SHP77 treated with DMSO at 0.1 percent for 48 hours (cell line): ENCODE measurements at regions not wholly inside any gene's neighbourhood (a gene's known extent, or its start where the extent isn't known, plus 50 kb on each side); places are given as distances from the start of the nearest gene placed in this dataset.

Source experiments
- DNase-seq: peaks from one replicate; lab custom pipeline; 2025; lab: John Stamatoyannopoulos, UW

- DNase-seq, result no peak
Observed at GRCh38 chr3:46113608-46114007, 86.3 kb upstream of the XCR1 start.

GRCh38 chr3:46112984-46113383 lies 85.7 kb upstream of the XCR1 start:
- no peak for DNase-seq

GRCh38 chr3:46112296-46112695 lies 85.0 kb upstream of the XCR1 start:
- DNase-seq, result no peak

DNA sequence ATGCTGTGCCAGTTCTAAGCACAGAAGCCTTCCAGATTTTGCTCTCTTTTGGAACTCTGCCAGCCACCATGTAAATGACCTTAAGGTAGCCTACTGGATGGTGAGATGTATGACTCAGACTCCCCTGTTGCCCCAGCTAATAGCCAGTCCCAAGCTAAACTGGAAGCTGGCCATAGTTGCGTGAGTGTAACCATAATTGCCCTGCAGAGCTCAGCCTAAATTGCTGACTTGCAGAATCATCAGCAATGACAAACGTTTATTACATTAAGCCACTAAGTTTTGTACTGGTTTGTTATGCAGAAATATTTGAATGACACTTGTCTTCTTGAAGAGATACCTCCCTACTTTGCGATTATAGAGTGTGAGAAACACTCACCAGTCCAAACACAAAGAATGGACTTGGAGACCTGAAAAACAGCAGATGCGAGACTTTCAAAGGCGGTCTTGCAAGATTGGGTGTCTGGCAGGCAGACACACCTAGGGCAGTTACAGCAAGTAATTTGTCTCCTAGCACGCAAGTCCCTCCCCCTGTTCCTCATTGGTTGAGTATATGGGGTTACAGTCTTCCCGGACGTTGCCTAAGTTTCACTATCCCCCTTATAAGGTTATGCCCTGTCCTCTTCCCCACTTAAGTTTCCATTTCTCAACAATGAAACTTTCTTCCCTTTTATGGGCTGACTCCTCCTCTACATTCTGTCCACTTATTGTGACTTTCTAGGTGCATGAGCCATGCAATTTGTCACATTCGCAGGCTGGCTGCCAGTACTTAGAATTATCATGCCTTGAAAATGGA lies 83.6 kb upstream of the XCR1 start:
- no peak for DNase-seq

GRCh38 chr3:46107682-46108081 lies 80.4 kb upstream of the XCR1 start:
- DNase-seq, result no peak

GRCh38 chr3:46105306-46105919 lies 78.1 kb upstream of the XCR1 start:
- DNase-seq, result no peak

- DNase-seq, result no peak
Observed at GRCh38 chr3:46104706-46105105, 77.4 kb upstream of the XCR1 start.

DNA sequence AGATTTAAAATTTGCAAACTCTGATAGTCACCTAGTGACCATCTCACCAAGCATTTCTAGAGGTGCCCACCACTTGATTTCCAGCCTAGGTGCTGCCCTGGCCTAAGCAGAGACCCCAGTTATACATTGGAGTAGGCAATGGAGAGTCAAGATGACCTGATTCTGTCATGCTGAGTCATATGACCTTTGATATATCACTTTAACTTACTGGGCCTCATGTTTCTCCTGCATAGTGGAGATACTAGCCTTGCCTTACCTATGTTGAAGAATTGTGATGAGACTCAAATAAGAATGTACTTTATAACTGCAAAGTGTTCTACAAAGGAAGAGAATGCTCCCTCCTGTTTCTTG lies 75.5 kb upstream of the XCR1 start:
- no peak for DNase-seq

DNA sequence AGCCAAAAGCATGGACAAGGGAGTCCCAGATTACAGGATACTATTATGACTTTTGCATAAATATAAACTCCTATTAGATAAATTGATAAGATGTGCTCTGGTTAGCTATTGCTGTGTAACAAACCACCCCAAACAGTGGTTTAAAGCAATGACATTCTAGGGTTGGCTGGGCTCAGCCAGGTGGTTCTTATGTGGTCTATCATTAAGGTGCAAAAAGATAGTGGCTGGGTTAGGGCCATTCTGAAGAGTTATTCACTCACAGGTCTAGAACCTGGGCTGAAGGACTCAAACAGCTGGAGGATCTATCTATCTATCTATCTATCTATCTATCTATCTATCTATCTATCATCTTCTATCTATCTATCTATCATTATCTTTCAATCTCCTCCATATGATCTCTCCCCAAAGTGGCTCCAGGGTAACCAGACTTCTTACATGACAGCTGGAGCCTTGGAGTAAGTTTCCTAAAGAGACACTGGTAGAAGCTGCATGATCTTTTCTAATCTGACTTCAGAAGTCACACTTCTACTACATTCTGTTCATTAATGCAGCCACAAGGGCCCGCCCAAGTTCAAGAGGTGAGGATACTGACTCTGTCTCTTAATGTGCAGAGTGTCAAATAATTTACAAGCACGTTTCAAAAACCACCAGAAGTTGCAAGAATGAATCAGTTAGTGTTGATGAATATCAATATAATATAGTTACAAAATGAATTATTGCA lies 74.9 kb upstream of the XCR1 start:
- DNase-seq, result no peak

DNA sequence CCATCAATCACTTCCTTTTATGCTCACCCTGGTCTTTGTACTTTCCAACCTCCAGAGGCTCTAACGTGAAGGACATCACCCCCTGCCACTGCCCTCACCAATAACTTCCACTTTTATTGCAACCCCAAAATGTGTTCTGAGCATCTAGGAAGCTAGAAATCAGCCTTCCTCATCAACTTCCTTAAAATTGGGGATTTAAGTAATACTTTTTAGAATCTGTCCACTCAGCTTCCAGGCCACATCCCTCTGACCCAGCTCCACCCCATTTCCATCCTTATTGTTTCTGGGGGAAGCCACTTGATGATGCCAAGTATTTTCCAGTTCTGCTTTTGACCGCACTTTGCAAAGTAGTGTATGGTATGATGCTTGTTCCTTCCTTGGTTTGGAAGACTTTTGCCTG lies 73.5 kb upstream of the XCR1 start:
- no peak for DNase-seq

GRCh38 chr3:46098319-46098761 lies 71.1 kb upstream of the XCR1 start:
- no peak for DNase-seq

DNA sequence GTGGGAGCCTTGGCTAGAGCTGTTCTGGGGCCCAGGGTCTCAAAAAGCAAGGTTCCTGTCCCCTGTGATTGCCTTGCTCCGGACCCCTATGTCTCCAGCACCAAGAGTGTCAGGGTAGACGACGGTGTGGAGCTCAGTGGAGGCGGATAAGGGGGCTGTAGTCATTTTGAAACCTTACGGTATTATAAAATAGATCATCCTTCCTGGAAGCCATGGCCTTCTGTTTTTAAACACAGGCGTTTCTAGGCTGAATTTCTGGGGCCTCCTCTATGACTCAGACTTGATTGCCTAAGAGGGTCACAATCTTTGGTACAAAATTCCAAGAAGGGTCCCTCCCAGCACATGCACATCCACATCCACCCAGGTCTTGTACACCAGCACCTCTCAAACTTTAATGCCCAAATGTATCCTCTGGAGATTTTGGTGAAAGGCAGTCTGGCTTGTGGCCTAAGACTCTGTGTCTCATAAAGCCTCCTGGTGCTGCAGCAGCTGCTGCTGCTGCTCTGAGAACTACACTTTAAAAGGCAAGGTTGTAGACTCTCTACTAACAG lies 70.5 kb upstream of the XCR1 start:
- DNase-seq, result no peak

DNA sequence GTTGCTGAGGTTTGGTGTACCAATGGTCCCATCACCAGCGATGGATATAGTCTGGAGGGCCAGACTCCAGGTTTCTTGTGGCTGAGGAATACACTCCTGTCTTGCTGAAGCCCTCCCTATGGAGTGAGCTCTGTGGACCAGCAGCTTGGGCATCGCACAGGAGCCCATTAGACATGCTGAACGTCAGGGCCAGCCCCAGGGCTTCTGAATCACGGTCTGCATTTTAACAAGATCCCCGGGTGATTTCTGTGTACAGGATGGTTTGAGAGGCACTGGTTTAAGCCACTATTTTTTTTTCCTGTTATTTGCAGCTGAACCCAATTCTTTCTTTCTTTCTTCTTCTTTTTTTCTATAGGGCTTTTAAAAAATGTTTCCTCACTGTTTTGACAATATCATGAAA lies 69.5 kb upstream of the XCR1 start:
- no peak for DNase-seq

- DNase-seq, result no peak
Observed at GRCh38 chr3:46096336-46096735, 69.1 kb upstream of the XCR1 start.

DNA sequence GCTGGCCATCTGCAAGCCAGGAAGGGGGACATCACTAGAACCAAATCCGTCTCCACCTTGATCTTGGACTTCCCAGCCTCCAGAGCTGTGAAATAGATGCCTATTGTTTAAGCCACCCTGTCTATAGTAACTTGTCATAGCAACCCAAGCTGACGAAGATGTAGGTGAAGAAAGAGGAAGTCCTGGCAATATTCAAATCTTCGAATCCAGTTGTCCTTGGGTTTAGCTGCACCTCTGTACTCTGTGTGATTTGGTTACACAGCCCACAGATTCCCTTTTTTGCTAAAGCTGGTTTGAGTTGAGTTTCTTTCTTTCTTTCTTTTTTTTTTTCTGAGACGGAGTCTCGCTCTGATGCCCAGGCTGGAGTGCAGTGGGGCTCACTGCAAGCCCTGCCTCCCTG lies 68.0 kb upstream of the XCR1 start:
- DNase-seq, result no peak

- DNase-seq, result no peak
Observed at GRCh38 chr3:46094506-46094905, 67.2 kb upstream of the XCR1 start.

DNA sequence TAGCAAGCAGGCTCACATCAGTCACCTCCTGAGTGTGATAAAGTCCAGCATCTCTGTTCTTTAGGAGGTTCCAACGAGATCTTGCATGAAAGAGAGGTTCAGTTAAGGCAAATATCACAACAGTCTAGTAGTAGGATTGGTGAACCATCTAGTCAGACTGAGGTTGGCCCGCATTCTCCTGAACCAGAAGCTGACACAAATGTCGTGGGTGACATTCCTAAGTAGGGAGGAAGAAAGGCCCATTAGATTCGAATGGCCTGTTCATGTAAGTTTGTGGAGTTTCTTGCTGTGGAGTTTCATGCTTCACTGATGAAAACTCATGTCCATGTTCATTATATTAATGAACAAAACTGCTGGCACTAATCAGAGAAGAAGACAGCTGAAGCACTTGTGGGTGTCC lies 66.7 kb upstream of the XCR1 start:
- DNase-seq, result no peak

- no peak for DNase-seq
Observed at GRCh38 chr3:46093327-46093942, 66.2 kb upstream of the XCR1 start.

GRCh38 chr3:46092702-46093080 lies 65.4 kb upstream of the XCR1 start:
- no peak for DNase-seq

- no peak for DNase-seq
Observed at GRCh38 chr3:46091741-46092701, 64.7 kb upstream of the XCR1 start.

- no peak for DNase-seq
Observed at GRCh38 chr3:46091046-46091445, 63.8 kb upstream of the XCR1 start.
